Transverse colon (tissue), 4 donors: ENCODE measurements at regions not wholly inside any gene's neighbourhood (a gene's known extent, or its start where the extent isn't known, plus 50 kb on each side); places are given as distances from the start of the nearest gene placed in this dataset.

Experiments used
- DNase-seq: peaks from one replicate; pipeline ENCODE4 v3.0.0-alpha.2; 2019
- H3K27ac ChIP-seq, 4 donors: fragments of 200-600 bp; sonication (generic); 2 replicates each; pipeline ENCODE4 v1.5.1; 2016 to 2018; ENCODE audit warnings: inconsistent platforms in 4 of 4
- H3K27me3 ChIP-seq: fragments of 200-600 bp; sonication (generic); 2 replicates; pipeline ENCODE4 v1.5.1; 2017; ENCODE audit warnings: inconsistent platforms
- H3K36me3 ChIP-seq, 4 donors: fragments of 200-600 bp; sonication (generic); 2 replicates each; pipeline ENCODE4 v1.5.1; 2017 to 2019; ENCODE audit warnings: inconsistent platforms in 4 of 4
- H3K4me1 ChIP-seq, 4 donors: fragments of 200-600 bp; sonication (generic); 2 replicates each; pipeline ENCODE4 v1.5.1; 2017 to 2020; ENCODE audit warnings: inconsistent platforms in 4 of 4
- H3K4me3 ChIP-seq, 4 donors: fragments of 200-600 bp; sonication (generic); 1 replicate in 1 of 4; 2 replicates in 3 of 4; pipeline versions ENCODE4 v1.5.1 to v1.6.1; 2017 to 2019; ENCODE audit warnings: inconsistent platforms in 4 of 4
- H3K9me3 ChIP-seq, 2 donors: fragments of 200-600 bp; sonication (generic); 2 replicates each; pipeline ENCODE4 v1.5.1; 2017 to 2019; ENCODE audit warnings: inconsistent platforms in 2 of 2
- CTCF ChIP-seq, 5 experiments: fragments of 200-600 bp in 3 of 5; fragments of 450-650 bp in 2 of 5; sonication (generic) in 3 of 5; IDR thresholded peaks; 1 replicate in 2 of 5; 2 replicates in 3 of 5; pipeline ENCODE4 v1.5.1; 2016 to 2017; ENCODE audit warnings: antibody characterized with exemption in 5 of 5, inconsistent platforms in 3 of 5, mild to moderate bottlenecking in 2 of 5, moderate library complexity in 1 of 5
- EP300 ChIP-seq: sonication (generic); formaldehyde crosslinking; IDR thresholded peaks from one replicate; pipeline ENCODE4 v1.6.1; 2017; ENCODE audit warnings: antibody characterized with exemption, low read depth
- POLR2A ChIP-seq: fragments of 450-650 bp; IDR thresholded peaks from one replicate; pipeline ENCODE4 v1.6.1; 2016; ENCODE audit warnings: antibody characterized with exemption, mild to moderate bottlenecking, moderate library complexity
- POLR2AphosphoS5 ChIP-seq, 3 donors: sonication (generic); formaldehyde crosslinking; IDR thresholded peaks; one replicate each; pipeline ENCODE4 v1.6.1; 2016; ENCODE audit warnings: antibody characterized with exemption in 3 of 3
- WGBS, 2 donors: methylation state at CpG; one replicate each; pipeline ENCODE4 v1.1.5; 2018; ENCODE audit warnings: low coverage in 1 of 2; 5-methylcytosine and 5-hydroxymethylcytosine counted together
- in situ Hi-C, 4 donors: fragments of 200-750 bp; cut with MboI; loops; one replicate each; pipeline versions ENCODE4 v1.15.0 to v1.15.1; 2017; ENCODE audit warnings: low sequenced_read_pairs in 3 of 4, low pct_ligation_motif_present in 1 of 4, low pct_unique_long_range_greater_than_20kb in 1 of 4
- intact Hi-C: fragments of 100-400 bp; cut with DNase I; formaldehyde crosslinking; loops from one replicate; pipeline ENCODE4 v1.15.1; 2023; ENCODE audit warnings: low total_unique reads

- no peak overlapping the region for H3K27ac ChIP-seq
- H3K9me3 ChIP-seq = no peaks in the 10 kb centered on the region
- H3K4me3 ChIP-seq = no peak overlapping the region
- intact Hi-C loops (no loop called here), in situ Hi-C loops (no loop called here)
- TF ChIP-seq EP300 (no peak), POLR2A (no peak), CTCF (IDR thresholded peaks at IDR 0.05) (no peak), POLR2AphosphoS5 (IDR thresholded peaks at IDR 0.05) (no peak)
- H3K36me3 ChIP-seq = no peaks in the 10 kb centered on the region
- 65 to 82% methylated on average over 2 of the region's 2 CpGs for WGBS, 2 donors
- no peaks in the 10 kb centered on the region for H3K4me1 ChIP-seq
- no peak for DNase-seq
- H3K27me3 ChIP-seq = no peaks in the 10 kb centered on the region
Measured at GRCh38 chr7:109076396-109076972, 506.8 kb downstream of the DNAJB9 start.

- DNase-seq = no peak
- Histone ChIP-seq H3K4me1 (no peaks in the 10 kb centered on the region), H3K9me3 (peaks cover 0 to 4% of the 10 kb centered on the region in 2 donors), H3K27me3 (no peaks in the 10 kb centered on the region), H3K27ac (no peak overlapping the region), H3K36me3 (no peaks in the 10 kb centered on the region), H3K4me3 (no peak overlapping the region)
- intact Hi-C loops (no loop called here), in situ Hi-C loops (no loop called here)
- TF ChIP-seq EP300 (no peak), POLR2A (no peak), CTCF (IDR thresholded peaks at IDR 0.05) (no peak), POLR2AphosphoS5 (IDR thresholded peaks at IDR 0.05) (no peak)
- WGBS, 2 donors = 53 to 71% methylated on average over 1 of the region's 1 CpG
Measured at GRCh38 chr7:109091042-109091441, 521.4 kb downstream of the DNAJB9 start.

GRCh38 chr7:109092268-109092667 is 522.6 kb downstream of the DNAJB9 start:
- no peak overlapping the region for H3K27ac ChIP-seq
- H3K9me3 ChIP-seq = peaks cover 0 to 4% of the 10 kb centered on the region in 2 donors
- TF ChIP-seq POLR2AphosphoS5 (IDR thresholded peaks at IDR 0.05) (no peak), EP300 (no peak), POLR2A (no peak), CTCF (IDR thresholded peaks at IDR 0.05) (no peak)
- WGBS, 2 donors = 80 to 84% methylated on average over 1 of the region's 1 CpG
- H3K4me3 ChIP-seq = no peak overlapping the region
- DNase-seq = no peak
- no peaks in the 10 kb centered on the region for H3K27me3 ChIP-seq
- in situ Hi-C loops = no loop called here
- H3K4me1 ChIP-seq = no peaks in the 10 kb centered on the region
- intact Hi-C loops = no loop called here
- no peaks in the 10 kb centered on the region for H3K36me3 ChIP-seq

GRCh38 chr7:109101332-109101731 is 531.7 kb downstream of the DNAJB9 start:
- in situ Hi-C loops (no loop called here), intact Hi-C loops (no loop called here)
- Histone ChIP-seq H3K27ac (no peak overlapping the region), H3K4me3 (no peak overlapping the region), H3K4me1 (no peaks in the 10 kb centered on the region), H3K27me3 (no peaks in the 10 kb centered on the region), H3K9me3 (no peaks in the 10 kb centered on the region), H3K36me3 (no peaks in the 10 kb centered on the region)
- no peak for TF ChIP-seq EP300
- no peak for DNase-seq
- WGBS, 2 donors = 57 to 74% methylated on average over 1 of the region's 1 CpG

- no peaks in the 10 kb centered on the region for H3K36me3 ChIP-seq
- intact Hi-C loops (no loop called here), in situ Hi-C loops (no loop called here)
- no peak overlapping the region for H3K27ac ChIP-seq
- 36 to 48% methylated on average over 1 of the region's 1 CpG for WGBS, 2 donors
- DNase-seq = no peak
- TF ChIP-seq POLR2AphosphoS5 (IDR thresholded peaks at IDR 0.05) = no peak
- no peak for TF ChIP-seq EP300
- TF ChIP-seq POLR2A = no peak
- no peak for TF ChIP-seq CTCF (IDR thresholded peaks at IDR 0.05)
- no peak overlapping the region for H3K4me3 ChIP-seq
- no peaks in the 10 kb centered on the region for H3K9me3 ChIP-seq
- no peaks in the 10 kb centered on the region for H3K27me3 ChIP-seq
- no peaks in the 10 kb centered on the region for H3K4me1 ChIP-seq
Measured at GRCh38 chr7:109109558-109109957, 539.9 kb downstream of the DNAJB9 start.
